RWPE2 (cell line): ENCODE measurements at regions not wholly inside any gene's neighbourhood (a gene's known extent, or its start where the extent isn't known, plus 50 kb on each side); places are given as distances from the start of the nearest gene placed in this dataset.

Experiments
- ATAC-seq: fragments of 200-7000 bp; cut with Tn5 transposase; 3 replicates; pipeline ENCODE4 v1.9.1; 2021; ENCODE audit warnings: low read depth
- DNase-seq: peaks from one replicate; pipeline ENCODE4 v3.0.0-alpha.2; 2020; ENCODE audit warnings: low spot score
- H3K27ac ChIP-seq: fragments of 450-650 bp; 2 replicates; pipeline ENCODE4 v1.5.1; 2017; ENCODE audit warnings: mild to moderate bottlenecking; ENCODE audit not compliant: poor library complexity, severe bottlenecking
- H3K27me3 ChIP-seq: fragments of 250-450 bp; sonication (Bioruptor Pico); 2 replicates; pipeline ENCODE4 v1.5.1; 2021; ENCODE audit warnings: mild to moderate bottlenecking, moderate library complexity; ENCODE audit not compliant: insufficient read depth, poor library complexity, severe bottlenecking
- H3K36me3 ChIP-seq: fragments of 250-450 bp; sonication (Bioruptor Pico); 2 replicates; pipeline ENCODE4 v1.5.1; 2020; ENCODE audit warnings: low read depth, mild to moderate bottlenecking, moderate library complexity
- H3K4me1 ChIP-seq: fragments of 250-450 bp; sonication (Bioruptor Pico); 2 replicates; pipeline ENCODE4 v1.5.1; 2021; ENCODE audit warnings: mild to moderate bottlenecking, moderate library complexity; ENCODE audit not compliant: insufficient read depth, poor library complexity, severe bottlenecking
- H3K4me3 ChIP-seq: fragments of 250-450 bp; sonication (Bioruptor Pico); 2 replicates; pipeline ENCODE4 v1.5.1; 2021; ENCODE audit warnings: mild to moderate bottlenecking, moderate library complexity; ENCODE audit not compliant: severe bottlenecking
- H3K9me3 ChIP-seq: fragments of 250-450 bp; sonication (Bioruptor Pico); 2 replicates; pipeline ENCODE4 v1.5.1; 2021; ENCODE audit warnings: mild to moderate bottlenecking, moderate library complexity; ENCODE audit not compliant: severe bottlenecking
- TF ChIP-seq, protein P1 (sequence below): fragments of 450-650 bp; IDR thresholded peaks from one replicate; pipeline ENCODE4 v1.5.1; 2017; ENCODE audit warnings: mild to moderate bottlenecking, moderate library complexity; ENCODE audit not compliant: poor library complexity, severe bottlenecking

DNA sequence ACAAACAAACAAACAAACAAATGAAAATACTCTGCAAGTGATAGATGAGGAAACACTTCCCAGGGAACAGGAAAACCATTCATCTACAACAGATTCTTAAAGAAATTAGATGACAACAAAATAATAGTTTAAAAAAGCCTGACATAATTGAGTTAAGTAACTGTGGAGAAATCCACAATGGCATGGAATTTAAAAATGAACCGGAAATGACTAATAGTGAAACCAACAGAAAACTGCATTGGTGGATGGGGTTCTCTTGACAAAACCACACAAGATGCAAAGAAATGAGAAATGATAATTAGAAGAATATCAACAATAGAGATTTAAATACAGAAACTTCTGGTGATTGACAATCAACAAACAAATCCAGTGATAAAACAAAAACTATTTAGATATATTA is 785.6 kb downstream of the QKI start:
- Histone ChIP-seq H3K36me3 (no peaks in the 10 kb centered on the region), H3K27ac (no peak overlapping the region), H3K4me1 (no peaks in the 10 kb centered on the region), H3K4me3 (no peak overlapping the region), H3K9me3 (peaks cover 3% of the 10 kb centered on the region), H3K27me3 (no peaks in the 10 kb centered on the region)
- TF ChIP-seq, protein P1, sequence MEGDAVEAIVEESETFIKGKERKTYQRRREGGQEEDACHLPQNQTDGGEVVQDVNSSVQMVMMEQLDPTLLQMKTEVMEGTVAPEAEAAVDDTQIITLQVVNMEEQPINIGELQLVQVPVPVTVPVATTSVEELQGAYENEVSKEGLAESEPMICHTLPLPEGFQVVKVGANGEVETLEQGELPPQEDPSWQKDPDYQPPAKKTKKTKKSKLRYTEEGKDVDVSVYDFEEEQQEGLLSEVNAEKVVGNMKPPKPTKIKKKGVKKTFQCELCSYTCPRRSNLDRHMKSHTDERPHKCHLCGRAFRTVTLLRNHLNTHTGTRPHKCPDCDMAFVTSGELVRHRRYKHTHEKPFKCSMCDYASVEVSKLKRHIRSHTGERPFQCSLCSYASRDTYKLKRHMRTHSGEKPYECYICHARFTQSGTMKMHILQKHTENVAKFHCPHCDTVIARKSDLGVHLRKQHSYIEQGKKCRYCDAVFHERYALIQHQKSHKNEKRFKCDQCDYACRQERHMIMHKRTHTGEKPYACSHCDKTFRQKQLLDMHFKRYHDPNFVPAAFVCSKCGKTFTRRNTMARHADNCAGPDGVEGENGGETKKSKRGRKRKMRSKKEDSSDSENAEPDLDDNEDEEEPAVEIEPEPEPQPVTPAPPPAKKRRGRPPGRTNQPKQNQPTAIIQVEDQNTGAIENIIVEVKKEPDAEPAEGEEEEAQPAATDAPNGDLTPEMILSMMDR: no peak
- ATAC-seq: no peak
- DNase-seq: no peak

DNA sequence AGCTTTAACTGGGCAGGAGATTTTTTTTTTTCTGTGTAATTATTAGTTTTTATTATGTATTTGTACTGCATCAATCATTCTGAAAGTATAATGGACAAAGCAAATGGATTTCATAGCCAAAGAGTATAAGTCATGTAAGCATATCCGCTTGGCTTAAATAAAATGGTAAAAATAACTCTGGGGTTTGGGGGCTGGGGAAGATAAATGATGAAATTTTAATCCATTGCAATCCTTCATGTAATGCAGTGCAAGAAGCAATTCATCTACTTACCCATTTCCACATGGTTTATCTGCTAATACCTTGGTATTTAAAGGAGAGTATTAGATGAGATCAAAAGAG is 781.4 kb downstream of the QKI start:
- ATAC-seq (no peak), DNase-seq (no peak)
- TF ChIP-seq, protein P1: no peak
- no peaks in the 10 kb centered on the region for H3K4me1 ChIP-seq
- no peaks in the 10 kb centered on the region for H3K27me3 ChIP-seq
- no peak overlapping the region for H3K4me3 ChIP-seq
- H3K36me3 ChIP-seq: no peaks in the 10 kb centered on the region
- no peaks in the 10 kb centered on the region for H3K9me3 ChIP-seq
- no peak overlapping the region for H3K27ac ChIP-seq

DNA sequence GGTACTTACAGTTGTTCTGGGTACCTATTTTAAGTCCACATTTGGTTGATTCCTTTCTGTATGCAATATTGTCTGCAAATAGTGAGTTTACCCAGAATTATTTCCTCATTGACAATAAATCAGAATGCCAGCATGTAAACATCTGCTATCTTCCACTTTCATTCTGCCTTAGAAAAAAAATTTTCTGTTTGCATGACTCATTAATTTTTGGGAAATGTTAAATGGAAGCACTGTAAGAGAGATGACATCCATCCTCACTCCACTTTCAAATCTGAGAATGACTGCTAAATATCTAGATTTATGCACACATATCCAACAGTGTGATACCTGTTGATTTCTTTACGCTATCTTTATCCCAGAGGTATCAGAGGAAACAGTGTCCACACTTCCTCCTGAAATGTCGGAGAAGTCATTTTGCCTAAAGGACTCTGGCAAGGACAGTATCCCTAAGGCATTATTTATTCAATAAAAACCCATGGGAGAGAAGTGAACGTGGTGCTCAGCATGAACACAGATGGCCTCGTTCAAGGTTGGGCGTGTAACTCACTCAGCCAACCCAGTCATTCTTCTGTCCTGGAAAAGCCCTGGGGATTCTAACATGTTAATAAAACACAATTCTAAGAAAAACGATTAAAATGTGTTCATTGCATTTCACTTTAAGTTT is 780.9 kb downstream of the QKI start:
- TF ChIP-seq, protein P1: no peak
- Histone ChIP-seq H3K27me3 (no peaks in the 10 kb centered on the region), H3K4me1 (no peaks in the 10 kb centered on the region), H3K27ac (no peak overlapping the region), H3K36me3 (no peaks in the 10 kb centered on the region), H3K4me3 (no peak overlapping the region), H3K9me3 (no peaks in the 10 kb centered on the region)
- DNase-seq (no peak), ATAC-seq (no peak)

DNA sequence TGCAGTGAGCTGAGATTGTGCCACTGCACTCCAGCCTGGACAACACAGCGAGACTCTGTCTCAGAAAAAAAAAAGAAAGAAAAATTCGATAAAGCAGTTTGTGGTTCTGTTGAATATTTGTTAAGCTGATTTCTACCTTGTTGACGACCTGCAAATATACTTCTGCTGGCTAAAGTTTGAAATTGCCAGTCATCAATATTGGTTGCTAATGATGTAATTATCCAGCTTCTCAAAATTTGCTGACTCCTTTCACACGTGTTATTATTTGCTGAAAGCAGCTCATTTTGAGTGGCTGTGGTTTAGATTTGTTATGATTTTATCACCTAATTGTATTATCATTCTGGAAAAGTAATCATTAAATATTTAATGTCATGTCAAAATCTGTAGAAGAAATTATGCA is 774.3 kb downstream of the QKI start:
- no peaks in the 10 kb centered on the region for H3K27me3 ChIP-seq
- TF ChIP-seq, protein P1: no peak
- no peak overlapping the region for H3K4me3 ChIP-seq
- DNase-seq: no peak
- no peak overlapping the region for H3K27ac ChIP-seq
- no peaks in the 10 kb centered on the region for H3K36me3 ChIP-seq
- no peaks in the 10 kb centered on the region for H3K9me3 ChIP-seq
- no peak for ATAC-seq
- H3K4me1 ChIP-seq: no peaks in the 10 kb centered on the region

GRCh38 chr6:164185471-164185871 is 771.0 kb downstream of the QKI start:
- H3K9me3 ChIP-seq: no peaks in the 10 kb centered on the region
- no peaks in the 10 kb centered on the region for H3K4me1 ChIP-seq
- TF ChIP-seq, protein P1: no peak
- H3K4me3 ChIP-seq: no peak overlapping the region
- no peaks in the 10 kb centered on the region for H3K36me3 ChIP-seq
- no peak overlapping the region for H3K27ac ChIP-seq
- DNase-seq (no peak), ATAC-seq (no peak)
- no peaks in the 10 kb centered on the region for H3K27me3 ChIP-seq
